DND-41 (cell line): ENCODE measurements at regions not wholly inside any gene's neighbourhood (a gene's known extent, or its start where the extent isn't known, plus 50 kb on each side); places are given as distances from the start of the nearest gene placed in this dataset.

Experiments used
- ATAC-seq: fragments of 200-7000 bp; cut with Tn5 transposase; 3 replicates; pipeline ENCODE4 v1.9.1; 2021; ENCODE audit warnings: low read depth; ENCODE audit not compliant: insufficient read depth
- DNase-seq: peaks from one replicate; pipeline ENCODE4 v3.0.0-alpha.2; 2020
- H2AFZ ChIP-seq: 2 replicates; pipeline ENCODE4 v1.6.0; 2012; ENCODE audit warnings: low read depth, low read length
- H3K27ac ChIP-seq: 2 replicates; pipeline ENCODE4 v1.5.1; 2012; ENCODE audit warnings: low read length, inconsistent platforms
- H3K27me3 ChIP-seq: fragments of 200-600 bp; sonication (generic); 2 replicates; pipeline ENCODE4 v1.6.0; 2012; ENCODE audit warnings: low read length, mild to moderate bottlenecking, inconsistent platforms; ENCODE audit not compliant: insufficient read depth, poor library complexity
- H3K36me3 ChIP-seq: 2 replicates; pipeline ENCODE4 v1.5.1; 2012; ENCODE audit warnings: low read length, inconsistent platforms; ENCODE audit not compliant: insufficient read depth
- H3K4me1 ChIP-seq: 2 replicates; pipeline ENCODE4 v1.5.1; 2012; ENCODE audit warnings: mild to moderate bottlenecking, low read length; ENCODE audit not compliant: insufficient read depth
- H3K4me2 ChIP-seq: 2 replicates; pipeline ENCODE4 v1.6.0; 2012; ENCODE audit warnings: mild to moderate bottlenecking, moderate library complexity, low read length, inconsistent platforms; ENCODE audit not compliant: insufficient read depth
- H3K4me3 ChIP-seq, 2 experiments: fragments of 200-600 bp in 1 of 2; shearing (Covaris generic) in 1 of 2; 2 replicates each; pipeline ENCODE4 v1.5.1; 2012 to 2016; ENCODE audit warnings: inconsistent platforms in 2 of 2, low read length in 2 of 2, mild to moderate bottlenecking in 2 of 2, low read depth in 1 of 2, moderate library complexity in 1 of 2
- H3K79me2 ChIP-seq: 2 replicates; pipeline ENCODE4 v1.6.0; 2012; ENCODE audit warnings: low read length, inconsistent platforms; ENCODE audit not compliant: insufficient read depth
- H3K9ac ChIP-seq: 2 replicates; pipeline ENCODE4 v1.6.0; 2012; ENCODE audit warnings: low read depth, mild to moderate bottlenecking, inconsistent platforms, low read length, moderate library complexity
- H3K9me3 ChIP-seq: 2 replicates; pipeline ENCODE4 v1.5.1; 2012; ENCODE audit warnings: low read length, moderate library complexity, mild to moderate bottlenecking, inconsistent platforms; ENCODE audit not compliant: insufficient read depth, severe bottlenecking
- H4K20me1 ChIP-seq: 2 replicates; pipeline ENCODE4 v1.6.0; 2012; ENCODE audit warnings: low read length; ENCODE audit not compliant: insufficient read depth
- EZH2 ChIP-seq: IDR thresholded peaks from 3 replicates; pipeline ENCODE4 v1.6.1; 2012; ENCODE audit warnings: borderline replicate concordance, low read depth, mild to moderate bottlenecking, moderate library complexity, low read length, inconsistent platforms; ENCODE audit not compliant: severe bottlenecking
- TF ChIP-seq, protein P1 (sequence below): IDR thresholded peaks from 2 replicates; pipeline ENCODE4 v1.5.1; 2012; ENCODE audit warnings: borderline replicate concordance, low read length, moderate library complexity, mild to moderate bottlenecking; ENCODE audit not compliant: poor library complexity, severe bottlenecking; ENCODE audit errors: extremely low read depth

DNA sequence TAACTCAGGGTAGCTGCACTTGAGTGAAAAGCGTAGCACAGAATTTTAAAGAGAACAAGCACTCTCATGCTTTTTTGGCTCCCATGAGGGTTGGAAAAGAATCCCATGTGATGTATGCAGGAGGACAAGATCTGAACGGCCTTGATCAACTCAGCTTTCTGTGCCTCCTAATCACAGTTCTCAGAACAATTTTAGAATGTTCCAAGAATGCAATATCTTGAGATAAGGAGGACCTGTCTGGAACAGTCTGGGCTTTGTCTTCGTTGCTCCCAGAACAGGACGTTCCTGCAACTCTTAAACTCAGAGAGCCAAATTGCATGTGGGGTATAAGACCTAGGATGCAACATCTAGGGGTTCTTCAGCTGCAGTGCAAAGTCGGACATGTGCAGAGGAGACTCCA, 582.7 kb downstream of the RERGL start:
- Histone ChIP-seq H3K4me1 (no peaks in the 10 kb centered on the region), H3K9ac (no peak overlapping the region), H3K4me3 (no peak overlapping the region), H4K20me1 (no peaks in the 10 kb centered on the region), H3K79me2 (no peaks in the 10 kb centered on the region), H2AFZ (no peak overlapping the region), H3K36me3 (no peaks in the 10 kb centered on the region), H3K27ac (no peak overlapping the region), H3K4me2 (no peak overlapping the region), H3K9me3 (no peaks in the 10 kb centered on the region), H3K27me3 (no peaks in the 10 kb centered on the region)
- DNase-seq (no peak), ATAC-seq (no peak)
- no peak for TF ChIP-seq EZH2
- TF ChIP-seq, protein P1, sequence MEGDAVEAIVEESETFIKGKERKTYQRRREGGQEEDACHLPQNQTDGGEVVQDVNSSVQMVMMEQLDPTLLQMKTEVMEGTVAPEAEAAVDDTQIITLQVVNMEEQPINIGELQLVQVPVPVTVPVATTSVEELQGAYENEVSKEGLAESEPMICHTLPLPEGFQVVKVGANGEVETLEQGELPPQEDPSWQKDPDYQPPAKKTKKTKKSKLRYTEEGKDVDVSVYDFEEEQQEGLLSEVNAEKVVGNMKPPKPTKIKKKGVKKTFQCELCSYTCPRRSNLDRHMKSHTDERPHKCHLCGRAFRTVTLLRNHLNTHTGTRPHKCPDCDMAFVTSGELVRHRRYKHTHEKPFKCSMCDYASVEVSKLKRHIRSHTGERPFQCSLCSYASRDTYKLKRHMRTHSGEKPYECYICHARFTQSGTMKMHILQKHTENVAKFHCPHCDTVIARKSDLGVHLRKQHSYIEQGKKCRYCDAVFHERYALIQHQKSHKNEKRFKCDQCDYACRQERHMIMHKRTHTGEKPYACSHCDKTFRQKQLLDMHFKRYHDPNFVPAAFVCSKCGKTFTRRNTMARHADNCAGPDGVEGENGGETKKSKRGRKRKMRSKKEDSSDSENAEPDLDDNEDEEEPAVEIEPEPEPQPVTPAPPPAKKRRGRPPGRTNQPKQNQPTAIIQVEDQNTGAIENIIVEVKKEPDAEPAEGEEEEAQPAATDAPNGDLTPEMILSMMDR = no peak

DNA sequence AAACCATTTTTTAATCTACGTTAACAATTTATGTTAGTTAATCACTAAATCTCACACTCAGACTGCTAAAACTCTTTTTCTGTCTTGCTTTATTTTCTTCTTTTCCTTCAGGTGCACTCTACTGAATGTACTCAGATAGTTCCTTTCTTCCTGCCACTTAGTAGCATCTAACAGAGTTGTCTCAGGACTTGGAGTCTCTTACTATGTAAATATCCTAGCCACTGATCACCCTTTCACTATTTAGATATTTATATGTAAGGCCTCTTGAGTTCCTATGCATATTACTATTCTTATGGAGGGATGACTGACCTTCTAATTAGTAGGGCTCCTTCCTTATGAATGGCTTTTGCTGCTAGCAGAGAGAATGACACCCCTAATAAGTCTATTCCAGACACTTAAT, 586.3 kb downstream of the RERGL start:
- H3K9me3 ChIP-seq = no peaks in the 10 kb centered on the region
- DNase-seq = no peak
- no peaks in the 10 kb centered on the region for H3K36me3 ChIP-seq
- no peaks in the 10 kb centered on the region for H4K20me1 ChIP-seq
- H3K79me2 ChIP-seq = no peaks in the 10 kb centered on the region
- no peak overlapping the region for H3K4me2 ChIP-seq
- TF ChIP-seq, protein P1 = no peak
- TF ChIP-seq EZH2 = no peak
- H2AFZ ChIP-seq = no peak overlapping the region
- no peak overlapping the region for H3K4me3 ChIP-seq
- no peak for ATAC-seq
- H3K27me3 ChIP-seq = no peaks in the 10 kb centered on the region
- H3K27ac ChIP-seq = no peak overlapping the region
- H3K4me1 ChIP-seq = no peaks in the 10 kb centered on the region
- no peak overlapping the region for H3K9ac ChIP-seq

DNA sequence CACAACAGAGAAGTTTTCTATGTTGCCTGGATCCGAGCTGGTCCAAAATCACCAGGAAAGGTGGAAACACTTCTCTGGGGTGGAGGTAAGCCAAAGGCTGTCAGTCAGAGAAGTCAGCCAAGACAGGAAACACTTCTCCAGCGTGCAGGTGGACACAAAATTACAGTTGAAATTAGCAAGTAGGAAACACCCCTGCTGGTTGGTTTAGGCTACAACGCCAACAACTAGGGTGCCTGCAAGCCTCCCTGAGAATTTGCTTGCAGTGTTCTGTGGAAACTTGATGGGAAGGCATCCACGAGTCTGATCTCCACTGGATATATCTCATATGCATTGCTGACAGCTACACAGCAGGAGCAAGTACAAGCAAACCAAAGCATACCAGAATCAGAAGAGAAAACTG, 600.5 kb downstream of the RERGL start:
- Histone ChIP-seq H3K4me3 (no peak overlapping the region), H3K9ac (no peak overlapping the region), H3K36me3 (no peaks in the 10 kb centered on the region), H3K79me2 (no peaks in the 10 kb centered on the region), H3K9me3 (no peaks in the 10 kb centered on the region), H3K27me3 (no peaks in the 10 kb centered on the region), H3K4me2 (no peak overlapping the region), H4K20me1 (no peaks in the 10 kb centered on the region), H3K4me1 (no peaks in the 10 kb centered on the region), H2AFZ (no peak overlapping the region), H3K27ac (no peak overlapping the region)
- TF ChIP-seq EZH2 = no peak
- TF ChIP-seq, protein P1 = no peak
- ATAC-seq (no peak), DNase-seq (no peak)
